ENCODE measurements at regions not wholly inside any gene's neighbourhood (a gene's known extent, or its start where the extent isn't known, plus 50 kb on each side); places are given as distances from the start of the nearest gene placed in this dataset.
"Not testable (repeated sequence)": the region's sequence is repeated elsewhere in the genome, so short reads cannot be mapped to it uniquely, and the experiment has no call there.

- H3K4me3 ChIP-seq (ENCODE audit: low read depth, low read length) = no peak overlapping the region
- no peak for TF ChIP-seq CTCF (IDR thresholded peaks at IDR 0.05; ENCODE audit: insufficient read depth, low read depth, low read length)
- DNase-seq (ENCODE audit: low read depth) = no peak
Measured at GRCh38 chr16:9153502-9153864, 62.0 kb downstream of the HAPSTR1 start.

- TF ChIP-seq CTCF (IDR thresholded peaks at IDR 0.05; ENCODE audit: insufficient read depth, low read depth, low read length) = no peak
- H3K4me3 ChIP-seq (ENCODE audit: low read depth, low read length) = no peak overlapping the region
- DNase-seq (ENCODE audit: low read depth) = no peak
Measured at GRCh38 chr16:9154567-9155410, 63.3 kb downstream of the HAPSTR1 start.

GRCh38 chr16:9155871-9156270 is 64.4 kb downstream of the HAPSTR1 start:
- TF ChIP-seq CTCF (IDR thresholded peaks at IDR 0.05; ENCODE audit: insufficient read depth, low read depth, low read length) = no peak
- H3K4me3 ChIP-seq (ENCODE audit: low read depth, low read length) = no peak overlapping the region
- no peak for DNase-seq (ENCODE audit: low read depth)

- H3K4me3 ChIP-seq (ENCODE audit: low read depth, low read length) = no peak overlapping the region
- peak; percentile 51 for DNase-seq (ENCODE audit: low read depth)
- peak; percentile 69 for TF ChIP-seq CTCF (IDR thresholded peaks at IDR 0.05; ENCODE audit: insufficient read depth, low read depth, low read length)
Measured at GRCh38 chr16:9159839-9160550, 68.6 kb downstream of the HAPSTR1 start.

GRCh38 chr16:9160551-9160911 is 69.1 kb downstream of the HAPSTR1 start:
- DNase-seq (ENCODE audit: low read depth) = no peak
- TF ChIP-seq CTCF (IDR thresholded peaks at IDR 0.05; ENCODE audit: insufficient read depth, low read depth, low read length) = no peak
- no peak overlapping the region for H3K4me3 ChIP-seq (ENCODE audit: low read depth, low read length)

GRCh38 chr16:9165681-9166080 is 74.2 kb downstream of the HAPSTR1 start:
- TF ChIP-seq CTCF (IDR thresholded peaks at IDR 0.05; ENCODE audit: insufficient read depth, low read depth, low read length) = no peak
- DNase-seq (ENCODE audit: low read depth) = no peak
- H3K4me3 ChIP-seq (ENCODE audit: low read depth, low read length) = no peak overlapping the region

- not testable (repeated sequence) for DNase-seq (ENCODE audit: low read depth); H3K4me3 ChIP-seq (ENCODE audit: low read depth, low read length)
Measured at GRCh38 chr16:9166326-9166993, 75.0 kb downstream of the HAPSTR1 start.

Data from fibroblast of villous mesenchyme (primary cell).